Neural progenitor cell (in vitro differentiated cells): ENCODE measurements at regions not wholly inside any gene's neighbourhood (a gene's known extent, or its start where the extent isn't known, plus 50 kb on each side); places are given as distances from the start of the nearest gene placed in this dataset.

Source experiments
- DNase-seq: peaks from one replicate; pipeline ENCODE4 v3.0.0-alpha.2; 2016; ENCODE audit warnings: low spot score
- H2AFZ ChIP-seq: fragments of 200-600 bp; sonication (generic); replicated peaks from 2 replicates; pipeline ENCODE4 v1.6.1; 2016; ENCODE audit warnings: antibody characterized with exemption
- H3F3A ChIP-seq: fragments of 200-600 bp; sonication (generic); 2 replicates; pipeline ENCODE4 v1.6.1; 2016; ENCODE audit warnings: antibody characterized with exemption, low read depth
- H3K27ac ChIP-seq: fragments of 200-600 bp; sonication (generic); 2 replicates; pipeline ENCODE4 v1.5.1; 2016; ENCODE audit warnings: mild to moderate bottlenecking
- H3K27me3 ChIP-seq: fragments of 200-600 bp; sonication (generic); 2 replicates; pipeline ENCODE4 v1.6.1; 2016; ENCODE audit warnings: mild to moderate bottlenecking, moderate library complexity
- H3K36me3 ChIP-seq: fragments of 200-600 bp; sonication (generic); 2 replicates; pipeline ENCODE4 v1.5.1; 2016
- H3K4me1 ChIP-seq: fragments of 200-600 bp; sonication (generic); 2 replicates; pipeline ENCODE4 v1.6.1; 2016; ENCODE audit warnings: mixed run types
- H3K4me2 ChIP-seq: fragments of 200-600 bp; sonication (generic); 2 replicates; pipeline ENCODE4 v1.6.1; 2016
- H3K4me3 ChIP-seq: fragments of 200-600 bp; sonication (generic); 2 replicates; pipeline ENCODE4 v1.5.1; 2016
- H3K79me2 ChIP-seq: fragments of 200-600 bp; sonication (generic); 2 replicates; pipeline ENCODE4 v1.6.1; 2016; ENCODE audit warnings: low read depth
- H3K9ac ChIP-seq: fragments of 200-600 bp; sonication (generic); 2 replicates; pipeline ENCODE4 v1.6.1; 2016
- H3K9me3 ChIP-seq: fragments of 200-600 bp; sonication (generic); 2 replicates; pipeline ENCODE4 v1.5.1; 2016; ENCODE audit warnings: low read depth
- H4K20me1 ChIP-seq: fragments of 200-600 bp; sonication (generic); 2 replicates; pipeline ENCODE4 v1.6.1; 2016; ENCODE audit warnings: low read depth
- H3K27ac Mint-ChIP-seq: 3 replicates; pipeline ENCODE4 v1.8.0; 2021; ENCODE audit warnings: mixed read lengths
- H3K27me3 Mint-ChIP-seq: 2 replicates; pipeline ENCODE4 v1.8.0; 2022; ENCODE audit warnings: low read depth, mild to moderate bottlenecking, inconsistent platforms, moderate library complexity, mixed read lengths; ENCODE audit not compliant: insufficient read depth
- H3K36me3 Mint-ChIP-seq: 3 replicates; pipeline ENCODE4 v1.8.0; 2021; ENCODE audit warnings: mixed read lengths
- H3K4me1 Mint-ChIP-seq: 3 replicates; pipeline ENCODE4 v1.8.0; 2021; ENCODE audit warnings: mixed read lengths
- H3K4me3 Mint-ChIP-seq: 3 replicates; pipeline ENCODE4 v1.8.0; 2021; ENCODE audit warnings: mild to moderate bottlenecking, moderate library complexity, mixed read lengths
- H3K9me3 Mint-ChIP-seq: 3 replicates; pipeline ENCODE4 v1.8.0; 2020; ENCODE audit warnings: mixed read lengths
- EZH2 ChIP-seq: fragments of 200-600 bp; sonication (generic); IDR thresholded peaks from 2 replicates; pipeline ENCODE4 v1.6.1; 2017; ENCODE audit warnings: antibody characterized with exemption, mild to moderate bottlenecking, moderate library complexity
- EZH2phosphoT487 ChIP-seq: fragments of 200-600 bp; sonication (generic); IDR thresholded peaks from 2 replicates; pipeline ENCODE4 v1.6.1; 2017; ENCODE audit warnings: antibody characterized with exemption
- TF ChIP-seq, protein P1 (sequence below): fragments of 200-600 bp; sonication (generic); IDR thresholded peaks from 2 replicates; pipeline ENCODE4 v1.5.1; 2017; ENCODE audit warnings: antibody characterized with exemption, mild to moderate bottlenecking

DNA sequence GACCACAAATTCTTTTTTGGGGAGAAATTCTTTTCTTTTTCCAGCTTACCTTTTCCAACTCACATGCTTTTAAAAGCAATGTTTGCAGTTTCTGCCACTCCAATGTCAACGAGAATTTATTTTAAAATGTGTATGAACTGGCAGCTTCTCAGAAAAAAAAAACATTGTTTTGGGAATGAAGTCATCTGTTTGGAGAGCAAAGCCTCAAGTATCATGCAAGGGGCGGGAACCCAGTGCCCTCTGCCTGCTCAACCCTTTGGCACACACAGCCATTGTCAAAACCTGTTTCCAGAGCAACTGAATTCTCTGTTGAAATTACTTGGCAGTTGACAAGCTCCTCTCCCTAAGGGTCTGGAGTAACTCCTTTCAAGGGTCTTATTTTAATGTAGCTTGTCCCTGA lies 128.5 kb downstream of the QPCT start:
- H3K9me3 ChIP-seq = no peaks in the 10 kb centered on the region
- H2AFZ ChIP-seq = no peak overlapping the region
- Mint-ChIP-seq H3K4me1 (no peaks in the 10 kb centered on the region), H3K27me3 (no peaks in the 10 kb centered on the region), H3K36me3 (no peaks in the 10 kb centered on the region), H3K4me3 (no peak overlapping the region), H3K27ac (no peak overlapping the region), H3K9me3 (no peaks in the 10 kb centered on the region)
- H3K27ac ChIP-seq = no peak overlapping the region
- no peaks in the 10 kb centered on the region for H3K36me3 ChIP-seq
- TF ChIP-seq, protein P1, sequence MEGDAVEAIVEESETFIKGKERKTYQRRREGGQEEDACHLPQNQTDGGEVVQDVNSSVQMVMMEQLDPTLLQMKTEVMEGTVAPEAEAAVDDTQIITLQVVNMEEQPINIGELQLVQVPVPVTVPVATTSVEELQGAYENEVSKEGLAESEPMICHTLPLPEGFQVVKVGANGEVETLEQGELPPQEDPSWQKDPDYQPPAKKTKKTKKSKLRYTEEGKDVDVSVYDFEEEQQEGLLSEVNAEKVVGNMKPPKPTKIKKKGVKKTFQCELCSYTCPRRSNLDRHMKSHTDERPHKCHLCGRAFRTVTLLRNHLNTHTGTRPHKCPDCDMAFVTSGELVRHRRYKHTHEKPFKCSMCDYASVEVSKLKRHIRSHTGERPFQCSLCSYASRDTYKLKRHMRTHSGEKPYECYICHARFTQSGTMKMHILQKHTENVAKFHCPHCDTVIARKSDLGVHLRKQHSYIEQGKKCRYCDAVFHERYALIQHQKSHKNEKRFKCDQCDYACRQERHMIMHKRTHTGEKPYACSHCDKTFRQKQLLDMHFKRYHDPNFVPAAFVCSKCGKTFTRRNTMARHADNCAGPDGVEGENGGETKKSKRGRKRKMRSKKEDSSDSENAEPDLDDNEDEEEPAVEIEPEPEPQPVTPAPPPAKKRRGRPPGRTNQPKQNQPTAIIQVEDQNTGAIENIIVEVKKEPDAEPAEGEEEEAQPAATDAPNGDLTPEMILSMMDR = no peak
- no peak for TF ChIP-seq EZH2phosphoT487
- no peak for TF ChIP-seq EZH2
- no peaks in the 10 kb centered on the region for H3F3A ChIP-seq
- H3K27me3 ChIP-seq = no peaks in the 10 kb centered on the region
- H3K4me1 ChIP-seq = peaks cover 5% of the 10 kb centered on the region
- no peak overlapping the region for H3K9ac ChIP-seq
- no peak for DNase-seq
- H3K4me3 ChIP-seq = no peak overlapping the region
- no peaks in the 10 kb centered on the region for H3K79me2 ChIP-seq
- H4K20me1 ChIP-seq = no peaks in the 10 kb centered on the region
- no peak overlapping the region for H3K4me2 ChIP-seq

DNA sequence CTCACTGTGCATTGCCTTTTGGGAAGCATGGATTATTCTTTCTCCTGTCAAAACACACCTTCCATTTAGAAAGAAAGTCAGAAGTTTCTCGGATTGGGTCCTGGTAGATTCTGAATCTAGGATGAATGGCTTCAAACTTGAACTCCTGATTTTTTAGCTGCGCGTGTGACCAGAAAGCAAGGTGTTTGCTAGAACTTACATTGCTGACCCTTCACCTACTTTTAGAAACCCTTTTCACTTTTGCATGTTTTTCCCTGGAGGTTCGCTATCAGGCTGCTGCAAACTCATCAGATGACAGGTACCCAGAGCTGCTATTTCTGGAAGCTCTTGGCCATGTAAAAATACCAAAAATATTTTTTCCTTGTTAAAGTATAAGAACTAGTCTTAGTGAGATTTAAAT lies 132.0 kb downstream of the QPCT start:
- peaks cover 3% of the 10 kb centered on the region for H3K9me3 Mint-ChIP-seq
- no peaks in the 10 kb centered on the region for H3F3A ChIP-seq
- no peak overlapping the region for H3K27ac ChIP-seq
- no peak overlapping the region for H3K9ac ChIP-seq
- no peaks in the 10 kb centered on the region for H3K36me3 Mint-ChIP-seq
- H3K4me3 ChIP-seq = no peak overlapping the region
- no peaks in the 10 kb centered on the region for H4K20me1 ChIP-seq
- no peaks in the 10 kb centered on the region for H3K27me3 ChIP-seq
- no peaks in the 10 kb centered on the region for H3K4me1 Mint-ChIP-seq
- H2AFZ ChIP-seq = peak overlapping the region; percentile 6
- peaks cover 5% of the 10 kb centered on the region for H3K4me1 ChIP-seq
- no peak for DNase-seq
- no peaks in the 10 kb centered on the region for H3K79me2 ChIP-seq
- no peak overlapping the region for H3K27ac Mint-ChIP-seq
- H3K4me2 ChIP-seq = no peak overlapping the region
- H3K9me3 ChIP-seq = no peaks in the 10 kb centered on the region
- H3K27me3 Mint-ChIP-seq = peaks cover 2% of the 10 kb centered on the region
- TF ChIP-seq, protein P1 = no peak
- TF ChIP-seq EZH2phosphoT487 (no peak), EZH2 (no peak)
- H3K36me3 ChIP-seq = no peaks in the 10 kb centered on the region
- H3K4me3 Mint-ChIP-seq = no peak overlapping the region

DNA sequence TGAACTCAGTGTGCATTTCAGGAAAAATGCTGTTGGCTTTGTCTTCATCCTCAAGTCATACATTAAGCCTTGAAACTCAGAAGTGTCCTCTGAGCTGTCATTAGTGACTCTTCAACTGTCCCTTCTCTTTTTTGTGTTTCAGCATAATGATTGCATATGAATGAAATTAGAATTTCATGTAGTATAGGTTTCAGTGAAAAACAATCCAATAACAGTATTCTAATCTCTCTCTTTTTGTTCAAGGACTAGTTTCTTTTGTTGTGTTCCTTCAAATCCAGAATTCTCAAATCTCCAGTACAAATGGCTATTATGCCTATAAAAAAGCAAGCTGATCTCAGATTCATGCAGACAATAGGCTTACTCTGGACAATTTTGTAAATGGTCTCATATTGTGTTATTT lies 133.5 kb downstream of the QPCT start:
- Histone ChIP-seq H3K9me3 (no peaks in the 10 kb centered on the region), H3K4me2 (no peak overlapping the region), H3K36me3 (no peaks in the 10 kb centered on the region), H3F3A (no peaks in the 10 kb centered on the region), H3K4me3 (no peak overlapping the region), H3K27me3 (no peaks in the 10 kb centered on the region), H3K9ac (no peak overlapping the region), H3K27ac (no peak overlapping the region), H2AFZ (no peak overlapping the region), H3K79me2 (no peaks in the 10 kb centered on the region), H3K4me1 (peaks cover under 1% of the 10 kb centered on the region), H4K20me1 (no peaks in the 10 kb centered on the region)
- H3K27ac Mint-ChIP-seq = no peak overlapping the region
- peaks cover 6% of the 10 kb centered on the region for H3K9me3 Mint-ChIP-seq
- H3K36me3 Mint-ChIP-seq = no peaks in the 10 kb centered on the region
- H3K4me1 Mint-ChIP-seq = no peaks in the 10 kb centered on the region
- TF ChIP-seq EZH2 (no peak), EZH2phosphoT487 (no peak)
- TF ChIP-seq, protein P1 = no peak
- peaks cover 2% of the 10 kb centered on the region for H3K27me3 Mint-ChIP-seq
- no peak for DNase-seq
- no peak overlapping the region for H3K4me3 Mint-ChIP-seq

DNA sequence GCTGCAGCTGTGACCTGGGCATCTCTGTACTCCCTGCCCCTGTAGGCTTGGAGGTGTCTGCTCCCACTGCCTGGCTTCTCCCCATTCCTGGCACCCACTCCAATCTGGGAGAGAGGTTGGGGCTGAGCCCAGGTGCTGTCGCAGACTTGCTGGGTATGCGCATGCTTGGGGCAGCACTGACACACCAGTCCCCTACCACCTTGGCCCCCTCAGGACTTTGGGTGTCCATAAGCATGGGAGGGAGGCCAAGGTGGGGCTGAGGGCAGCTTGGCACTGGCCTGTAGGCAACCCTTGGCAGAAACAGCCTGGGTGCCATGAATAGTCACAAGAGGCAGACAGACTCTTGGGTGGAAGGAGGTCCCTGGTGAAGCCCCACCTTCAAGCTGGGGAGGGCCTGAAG lies 136.8 kb downstream of the QPCT start:
- Mint-ChIP-seq H3K4me1 (no peaks in the 10 kb centered on the region), H3K36me3 (no peaks in the 10 kb centered on the region), H3K9me3 (peaks cover 6% of the 10 kb centered on the region), H3K27ac (no peak overlapping the region), H3K4me3 (no peak overlapping the region), H3K27me3 (peaks cover 4% of the 10 kb centered on the region)
- Histone ChIP-seq H3K9ac (no peak overlapping the region), H2AFZ (no peak overlapping the region), H3K4me1 (no peaks in the 10 kb centered on the region), H3K79me2 (no peaks in the 10 kb centered on the region), H4K20me1 (no peaks in the 10 kb centered on the region), H3K4me2 (no peak overlapping the region), H3K27me3 (no peaks in the 10 kb centered on the region), H3K9me3 (no peaks in the 10 kb centered on the region), H3K27ac (no peak overlapping the region), H3K36me3 (no peaks in the 10 kb centered on the region), H3K4me3 (no peak overlapping the region), H3F3A (no peaks in the 10 kb centered on the region)
- DNase-seq = no peak
- TF ChIP-seq EZH2 (no peak), EZH2phosphoT487 (no peak)
- TF ChIP-seq, protein P1 = no peak
